ENCODE measurements at regions not wholly inside any gene's neighbourhood (a gene's known extent, or its start where the extent isn't known, plus 50 kb on each side); places are given as distances from the start of the nearest gene placed in this dataset.
A peak's percentile ranks its signal among the peaks of the same experiment; 100 is the strongest.
"Not testable (repeated sequence)": the region's sequence is repeated elsewhere in the genome, so short reads cannot be mapped to it uniquely, and the experiment has no call there.

GRCh38 chr9:82820186-82820585, 242.8 kb downstream of the RASEF start:
- DNase-seq (no peak), ATAC-seq (peak in 1 of 2 donors; percentile 47)
- H3K4me3 ChIP-seq (ENCODE audit: low read length): no peak overlapping the region
- H3K9me3 ChIP-seq (ENCODE audit: control insufficient read depth, low read length): no peaks in the 10 kb centered on the region
- 21% methylated on average over 1 of the region's 1 CpG for WGBS
- no peaks in the 10 kb centered on the region for H3K27me3 ChIP-seq (ENCODE audit: control insufficient read depth, insufficient read depth)
- no peaks in the 10 kb centered on the region for H3K4me1 ChIP-seq (ENCODE audit: control insufficient read depth, insufficient read depth, low read length)
- intact Hi-C loops (cut with DNase I): no loop called here
- H3K27ac ChIP-seq (ENCODE audit: low read length): no peak overlapping the region

GRCh38 chr9:82829818-82830217, 233.1 kb downstream of the RASEF start:
- WGBS: 45% methylated on average over 4 of the region's 4 CpGs
- no peak for ATAC-seq

GRCh38 chr9:82865524-82865923, 197.4 kb downstream of the RASEF start:
- DNase-seq: no peak
- H3K4me3 ChIP-seq (ENCODE audit: low read length): no peak overlapping the region
- intact Hi-C loops (cut with DNase I): no loop called here

More at GRCh38 chr9:82829818-82830217, 233.1 kb downstream of the RASEF start:
- intact Hi-C loops (cut with DNase I): no loop called here
- no peaks in the 10 kb centered on the region for H3K9me3 ChIP-seq (ENCODE audit: control insufficient read depth, low read length)
- H3K4me3 ChIP-seq (ENCODE audit: low read length): no peak overlapping the region
- no peak for DNase-seq
- H3K27me3 ChIP-seq (ENCODE audit: control insufficient read depth, insufficient read depth): no peaks in the 10 kb centered on the region
- H3K27ac ChIP-seq (ENCODE audit: low read length): no peak overlapping the region
- H3K4me1 ChIP-seq (ENCODE audit: control insufficient read depth, insufficient read depth, low read length): no peaks in the 10 kb centered on the region

GRCh38 chr9:82880336-82881050, 182.4 kb downstream of the RASEF start:
- no peak overlapping the region for H3K27ac ChIP-seq (ENCODE audit: low read length)
- no peaks in the 10 kb centered on the region for H3K9me3 ChIP-seq (ENCODE audit: control insufficient read depth, low read length)
- H3K4me1 ChIP-seq (ENCODE audit: control insufficient read depth, insufficient read depth, low read length): no peaks in the 10 kb centered on the region
- intact Hi-C loops (cut with DNase I): no loop called here
- H3K27me3 ChIP-seq (ENCODE audit: control insufficient read depth, insufficient read depth): no peaks in the 10 kb centered on the region
- 49% methylated on average over 5 of the region's 5 CpGs for WGBS
- no peak overlapping the region for H3K4me3 ChIP-seq (ENCODE audit: low read length)
- ATAC-seq (no peak), DNase-seq (no peak)

More at GRCh38 chr9:82865524-82865923, 197.4 kb downstream of the RASEF start:
- no peaks in the 10 kb centered on the region for H3K9me3 ChIP-seq (ENCODE audit: control insufficient read depth, low read length)
- no peaks in the 10 kb centered on the region for H3K27me3 ChIP-seq (ENCODE audit: control insufficient read depth, insufficient read depth)
- 92% methylated on average over 2 of the region's 2 CpGs for WGBS
- no peak for ATAC-seq
- no peak overlapping the region for H3K27ac ChIP-seq (ENCODE audit: low read length)
- no peaks in the 10 kb centered on the region for H3K4me1 ChIP-seq (ENCODE audit: control insufficient read depth, insufficient read depth, low read length)

GRCh38 chr9:82882138-82882537, 180.8 kb downstream of the RASEF start:
- WGBS: 97% methylated on average over 1 of the region's 1 CpG
- Histone ChIP-seq H3K9me3 (ENCODE audit: control insufficient read depth, low read length) (no peaks in the 10 kb centered on the region), H3K4me3 (ENCODE audit: low read length) (no peak overlapping the region), H3K27ac (ENCODE audit: low read length) (no peak overlapping the region), H3K4me1 (ENCODE audit: control insufficient read depth, insufficient read depth, low read length) (no peaks in the 10 kb centered on the region), H3K27me3 (ENCODE audit: control insufficient read depth, insufficient read depth) (no peaks in the 10 kb centered on the region)
- no peak for DNase-seq
- intact Hi-C loops (cut with DNase I): no loop called here
- no peak for ATAC-seq

- Histone ChIP-seq H3K4me3 (ENCODE audit: low read length) (no peak overlapping the region), H3K4me1 (ENCODE audit: control insufficient read depth, insufficient read depth, low read length) (no peaks in the 10 kb centered on the region), H3K27me3 (ENCODE audit: control insufficient read depth, insufficient read depth) (no peaks in the 10 kb centered on the region), H3K9me3 (ENCODE audit: control insufficient read depth, low read length) (no peaks in the 10 kb centered on the region), H3K27ac (ENCODE audit: low read length) (no peak overlapping the region)
- 49% methylated on average over 2 of the region's 2 CpGs for WGBS
- no peak for DNase-seq
- intact Hi-C loops (cut with DNase I): no loop called here
- ATAC-seq: no peak
Measured at GRCh38 chr9:82882748-82883147, 180.2 kb downstream of the RASEF start.

GRCh38 chr9:82883436-82883835, 179.5 kb downstream of the RASEF start:
- H3K4me3 ChIP-seq (ENCODE audit: low read length): no peak overlapping the region
- H3K4me1 ChIP-seq (ENCODE audit: control insufficient read depth, insufficient read depth, low read length): no peaks in the 10 kb centered on the region
- H3K27ac ChIP-seq (ENCODE audit: low read length): no peak overlapping the region
- 91% methylated on average over 3 of the region's 3 CpGs for WGBS
- H3K9me3 ChIP-seq (ENCODE audit: control insufficient read depth, low read length): no peaks in the 10 kb centered on the region
- intact Hi-C loops (cut with DNase I): no loop called here
- H3K27me3 ChIP-seq (ENCODE audit: control insufficient read depth, insufficient read depth): no peaks in the 10 kb centered on the region
- ATAC-seq: no peak
- DNase-seq: no peak

GRCh38 chr9:82883974-82884373, 179.0 kb downstream of the RASEF start:
- intact Hi-C loops (cut with DNase I); DNase-seq; H3K9me3 ChIP-seq (ENCODE audit: control insufficient read depth, low read length); H3K27me3 ChIP-seq (ENCODE audit: control insufficient read depth, insufficient read depth); H3K4me3 ChIP-seq (ENCODE audit: low read length); H3K4me1 ChIP-seq (ENCODE audit: control insufficient read depth, insufficient read depth, low read length); ATAC-seq; H3K27ac ChIP-seq (ENCODE audit: low read length): not testable (repeated sequence)
- WGBS: 81% methylated on average over 7 of the region's 7 CpGs

- H3K9me3 ChIP-seq (ENCODE audit: control insufficient read depth, low read length): no peaks in the 10 kb centered on the region
- H3K4me3 ChIP-seq (ENCODE audit: low read length): no peak overlapping the region
- no peaks in the 10 kb centered on the region for H3K27me3 ChIP-seq (ENCODE audit: control insufficient read depth, insufficient read depth)
- whole genome bisulfite sequencing: 71% methylated on average over 4 of the region's 4 CpGs
- no peak overlapping the region for H3K27ac ChIP-seq (ENCODE audit: low read length)
- H3K4me1 ChIP-seq (ENCODE audit: control insufficient read depth, insufficient read depth, low read length): no peaks in the 10 kb centered on the region
- no peak for ATAC-seq
- intact Hi-C loops (cut with DNase I): no loop called here
- DNase-seq: no peak
Measured at GRCh38 chr9:82890401-82890800, 172.5 kb downstream of the RASEF start.

GRCh38 chr9:82890865-82891264, 172.1 kb downstream of the RASEF start:
- H3K9me3 ChIP-seq (ENCODE audit: control insufficient read depth, low read length): no peaks in the 10 kb centered on the region
- H3K27me3 ChIP-seq (ENCODE audit: control insufficient read depth, insufficient read depth): no peaks in the 10 kb centered on the region
- no peak overlapping the region for H3K4me3 ChIP-seq (ENCODE audit: low read length)
- DNase-seq (no peak), ATAC-seq (no peak)
- intact Hi-C loops (cut with DNase I): no loop called here
- H3K27ac ChIP-seq (ENCODE audit: low read length): no peak overlapping the region
- H3K4me1 ChIP-seq (ENCODE audit: control insufficient read depth, insufficient read depth, low read length): no peaks in the 10 kb centered on the region

- H3K4me1 ChIP-seq (ENCODE audit: control insufficient read depth, insufficient read depth, low read length): no peaks in the 10 kb centered on the region
- no peak overlapping the region for H3K4me3 ChIP-seq (ENCODE audit: low read length)
- 67% methylated on average over 1 of the region's 1 CpG for WGBS
- ATAC-seq (no peak), DNase-seq (no peak)
- H3K27me3 ChIP-seq (ENCODE audit: control insufficient read depth, insufficient read depth): no peaks in the 10 kb centered on the region
- intact Hi-C loops (cut with DNase I): no loop called here
- H3K27ac ChIP-seq (ENCODE audit: low read length): no peak overlapping the region
- no peaks in the 10 kb centered on the region for H3K9me3 ChIP-seq (ENCODE audit: control insufficient read depth, low read length)
Measured at GRCh38 chr9:82891321-82891720, 171.6 kb downstream of the RASEF start.

- ATAC-seq (no peak), DNase-seq (no peak)
- no peak overlapping the region for H3K4me3 ChIP-seq (ENCODE audit: low read length)
- no peaks in the 10 kb centered on the region for H3K4me1 ChIP-seq (ENCODE audit: control insufficient read depth, insufficient read depth, low read length)
- H3K27me3 ChIP-seq (ENCODE audit: control insufficient read depth, insufficient read depth): no peaks in the 10 kb centered on the region
- H3K27ac ChIP-seq (ENCODE audit: low read length): no peak overlapping the region
- H3K9me3 ChIP-seq (ENCODE audit: control insufficient read depth, low read length): no peaks in the 10 kb centered on the region
- intact Hi-C loops (cut with DNase I): no loop called here
Measured at GRCh38 chr9:82893549-82893948, 169.4 kb downstream of the RASEF start.

Measured in right cardiac atrium (tissue), 5 donors.